T47D (cell line): ENCODE measurements at regions not wholly inside any gene's neighbourhood (a gene's known extent, or its start where the extent isn't known, plus 50 kb on each side); places are given as distances from the start of the nearest gene placed in this dataset.

Source experiments
- DNase-seq, 2 experiments: peaks; one replicate each; pipeline versions ENCODE4 v3.0.0 to v3.0.0-alpha.2; 2011 to 2012; ENCODE audit warnings: low read depth in 1 of 2, low spot score in 1 of 2
- JUND ChIP-seq: IDR thresholded peaks from 2 replicates; pipeline ENCODE4 v1.6.1; 2012; ENCODE audit warnings: low read depth
- in situ Hi-C: cut with HindIII; loops from 2 replicates; pipeline ENCODE4 v1.10.0; 2016; ENCODE audit warnings: low sequenced_read_pairs, low pct_unique_long_range_greater_than_20kb

GRCh38 chr3:72150634-72151412 lies 365.9 kb upstream of the PROK2 start:
- no peak for DNase-seq
- TF ChIP-seq JUND: no peak
- in situ Hi-C loops: no loop called here

- in situ Hi-C loops: no loop called here
- DNase-seq: no peak
- no peak for TF ChIP-seq JUND
Observed at GRCh38 chr3:72149645-72150300, 364.8 kb upstream of the PROK2 start.

- in situ Hi-C loops: no loop called here
Observed at GRCh38 chr3:72147600-72147999, 362.7 kb upstream of the PROK2 start.

GRCh38 chr3:72145506-72146380 lies 360.8 kb upstream of the PROK2 start:
- no peak for TF ChIP-seq JUND
- in situ Hi-C loops: no loop called here
- DNase-seq: no peak

More at GRCh38 chr3:72147600-72147999, 362.7 kb upstream of the PROK2 start:
- TF ChIP-seq JUND: no peak
- DNase-seq: no peak

- in situ Hi-C loops: no loop called here
- DNase-seq: no peak
- no peak for TF ChIP-seq JUND
Observed at GRCh38 chr3:72144773-72145505, 360.0 kb upstream of the PROK2 start.

- no peak for TF ChIP-seq JUND
- DNase-seq: no peak
- in situ Hi-C loops: no loop called here
Observed at GRCh38 chr3:72143966-72144717, 359.2 kb upstream of the PROK2 start.

- no peak for TF ChIP-seq JUND
- in situ Hi-C loops: no loop called here
- no peak for DNase-seq
Observed at GRCh38 chr3:72143322-72143721, 358.4 kb upstream of the PROK2 start.

- no peak for TF ChIP-seq JUND
- in situ Hi-C loops: no loop called here
- DNase-seq: no peak
Observed at GRCh38 chr3:72142028-72142427, 357.1 kb upstream of the PROK2 start.

GRCh38 chr3:72141264-72141663 lies 356.3 kb upstream of the PROK2 start:
- no peak for DNase-seq
- in situ Hi-C loops: no loop called here
- no peak for TF ChIP-seq JUND

GRCh38 chr3:72139316-72139715 lies 354.4 kb upstream of the PROK2 start:
- in situ Hi-C loops: no loop called here
- DNase-seq: no peak
- TF ChIP-seq JUND: no peak
